ENCODE measurements at regions not wholly inside any gene's neighbourhood (a gene's known extent, or its start where the extent isn't known, plus 50 kb on each side); places are given as distances from the start of the nearest gene placed in this dataset.

DNA sequence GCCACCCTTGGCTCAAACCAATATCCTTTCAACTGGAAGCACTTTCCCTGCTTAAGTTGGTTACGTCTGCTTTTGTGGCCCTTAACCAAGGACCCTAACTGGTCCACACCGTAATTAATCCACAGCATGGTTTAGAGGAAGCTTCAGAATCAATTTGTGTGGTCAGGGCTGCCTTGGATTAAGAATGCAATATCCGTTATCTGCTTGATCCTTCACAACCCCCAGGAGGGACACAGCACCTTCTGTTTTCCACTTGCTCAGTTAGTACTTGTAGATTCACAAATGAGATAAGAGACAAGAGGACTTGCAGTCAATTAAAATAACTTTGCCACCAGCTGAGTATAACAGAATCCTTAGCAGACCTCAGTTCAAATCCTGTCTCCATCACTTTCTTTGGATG lies 56.9 kb upstream of the LRP8 start:
- TF ChIP-seq, protein P1, sequence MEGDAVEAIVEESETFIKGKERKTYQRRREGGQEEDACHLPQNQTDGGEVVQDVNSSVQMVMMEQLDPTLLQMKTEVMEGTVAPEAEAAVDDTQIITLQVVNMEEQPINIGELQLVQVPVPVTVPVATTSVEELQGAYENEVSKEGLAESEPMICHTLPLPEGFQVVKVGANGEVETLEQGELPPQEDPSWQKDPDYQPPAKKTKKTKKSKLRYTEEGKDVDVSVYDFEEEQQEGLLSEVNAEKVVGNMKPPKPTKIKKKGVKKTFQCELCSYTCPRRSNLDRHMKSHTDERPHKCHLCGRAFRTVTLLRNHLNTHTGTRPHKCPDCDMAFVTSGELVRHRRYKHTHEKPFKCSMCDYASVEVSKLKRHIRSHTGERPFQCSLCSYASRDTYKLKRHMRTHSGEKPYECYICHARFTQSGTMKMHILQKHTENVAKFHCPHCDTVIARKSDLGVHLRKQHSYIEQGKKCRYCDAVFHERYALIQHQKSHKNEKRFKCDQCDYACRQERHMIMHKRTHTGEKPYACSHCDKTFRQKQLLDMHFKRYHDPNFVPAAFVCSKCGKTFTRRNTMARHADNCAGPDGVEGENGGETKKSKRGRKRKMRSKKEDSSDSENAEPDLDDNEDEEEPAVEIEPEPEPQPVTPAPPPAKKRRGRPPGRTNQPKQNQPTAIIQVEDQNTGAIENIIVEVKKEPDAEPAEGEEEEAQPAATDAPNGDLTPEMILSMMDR (IDR thresholded peaks at IDR 0.05; ENCODE audit: control insufficient read depth, extremely low read depth, insufficient read depth) = no peak
- no peak for DNase-seq (ENCODE audit: low read depth)
- H3K4me3 ChIP-seq (ENCODE audit: low read depth, low read length) = no peak overlapping the region

DNA sequence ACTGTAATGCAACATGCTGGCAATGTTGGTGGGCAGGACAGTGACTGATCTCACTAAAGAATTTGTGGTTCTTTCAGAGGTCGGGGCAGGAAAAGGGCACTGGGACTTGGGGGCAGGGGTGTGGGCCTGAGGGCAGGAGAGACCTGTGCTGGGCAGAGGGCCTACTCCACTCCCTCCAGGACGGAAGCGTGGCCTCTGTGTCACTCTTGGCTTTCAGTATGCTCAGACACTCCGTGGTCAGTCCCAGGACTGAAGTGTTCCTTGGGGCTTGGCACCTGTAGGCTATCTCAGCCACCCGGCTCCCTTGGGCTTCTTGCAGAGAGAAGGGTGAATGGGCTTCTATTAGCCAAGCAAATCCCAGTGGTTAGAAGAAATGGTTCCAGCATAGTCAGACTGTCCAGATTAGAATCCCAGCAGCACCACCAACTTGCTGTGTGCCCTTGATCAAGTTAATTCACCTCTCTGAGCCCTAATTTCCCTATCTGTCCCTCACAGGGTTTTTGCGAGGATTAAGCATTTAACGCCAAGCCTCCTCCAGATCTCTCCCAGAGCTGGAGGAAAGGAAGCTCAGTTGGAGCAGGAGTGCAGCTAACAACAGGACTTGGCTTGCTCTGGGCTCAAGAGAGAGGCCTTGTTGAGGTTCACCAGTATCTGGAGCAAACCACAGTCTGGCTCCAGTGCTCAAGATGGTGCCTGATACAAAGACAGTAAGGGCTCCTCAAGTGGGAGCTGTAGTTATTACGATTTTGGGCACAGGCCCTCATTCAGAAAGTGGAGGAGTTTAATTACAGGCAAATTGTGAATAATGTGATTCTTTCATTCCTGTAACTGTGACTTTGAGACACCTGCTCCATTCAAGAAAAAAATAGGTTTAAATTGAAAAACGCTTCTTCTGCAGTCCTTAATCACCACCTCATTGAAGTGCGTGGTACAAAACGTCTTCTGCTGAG lies 57.7 kb upstream of the LRP8 start:
- no peak overlapping the region for H3K4me3 ChIP-seq (ENCODE audit: low read depth, low read length)
- no peak for DNase-seq (ENCODE audit: low read depth)
- TF ChIP-seq, protein P1 (IDR thresholded peaks at IDR 0.05; ENCODE audit: control insufficient read depth, extremely low read depth, insufficient read depth) = no peak

DNA sequence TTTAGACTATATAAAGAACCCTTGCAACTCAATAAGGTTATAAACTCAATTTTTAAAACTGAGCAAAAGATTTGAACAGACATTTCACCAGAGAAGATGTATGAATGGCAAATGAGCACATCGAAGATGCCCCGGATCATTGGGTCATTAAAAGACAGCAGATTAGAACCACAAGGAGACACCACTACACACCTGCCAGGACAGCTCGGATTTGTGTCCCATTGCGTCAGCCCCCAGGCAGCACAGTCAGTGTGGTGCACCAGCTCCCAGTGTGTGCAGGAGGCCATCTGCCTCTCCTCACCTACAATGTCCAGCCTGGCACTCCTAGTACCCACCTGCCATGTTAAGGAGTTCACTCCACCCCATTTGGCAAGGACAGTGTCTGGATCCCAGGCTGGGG lies 61.1 kb upstream of the LRP8 start:
- no peak for DNase-seq (ENCODE audit: low read depth)
- H3K4me3 ChIP-seq (ENCODE audit: low read depth, low read length) = no peak overlapping the region
- TF ChIP-seq, protein P1 (IDR thresholded peaks at IDR 0.05; ENCODE audit: control insufficient read depth, extremely low read depth, insufficient read depth) = no peak

DNA sequence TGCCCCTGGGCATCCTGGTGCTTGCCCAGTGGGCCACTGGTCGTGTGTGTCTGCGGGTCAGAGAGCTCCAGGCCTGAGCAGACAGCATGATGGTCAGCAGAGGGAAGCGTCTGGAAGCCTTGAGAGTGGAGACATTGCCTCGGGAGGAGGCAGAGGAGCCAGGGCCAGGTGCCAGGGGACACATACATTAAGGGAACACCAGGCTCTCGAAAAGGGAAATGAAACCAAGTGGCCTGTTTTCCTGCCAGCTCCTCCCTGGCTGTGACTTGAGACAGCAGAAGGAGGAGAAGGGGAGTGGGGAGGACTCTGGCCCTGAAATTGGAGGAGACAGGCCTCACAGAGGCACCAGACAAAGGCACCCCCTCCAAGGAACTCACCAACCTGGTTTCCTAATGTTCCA lies 62.4 kb upstream of the LRP8 start:
- peak; percentile 36 for DNase-seq (ENCODE audit: low read depth)
- TF ChIP-seq, protein P1 (IDR thresholded peaks at IDR 0.05; ENCODE audit: control insufficient read depth, extremely low read depth, insufficient read depth) = no peak
- H3K4me3 ChIP-seq (ENCODE audit: low read depth, low read length) = no peak overlapping the region

DNA sequence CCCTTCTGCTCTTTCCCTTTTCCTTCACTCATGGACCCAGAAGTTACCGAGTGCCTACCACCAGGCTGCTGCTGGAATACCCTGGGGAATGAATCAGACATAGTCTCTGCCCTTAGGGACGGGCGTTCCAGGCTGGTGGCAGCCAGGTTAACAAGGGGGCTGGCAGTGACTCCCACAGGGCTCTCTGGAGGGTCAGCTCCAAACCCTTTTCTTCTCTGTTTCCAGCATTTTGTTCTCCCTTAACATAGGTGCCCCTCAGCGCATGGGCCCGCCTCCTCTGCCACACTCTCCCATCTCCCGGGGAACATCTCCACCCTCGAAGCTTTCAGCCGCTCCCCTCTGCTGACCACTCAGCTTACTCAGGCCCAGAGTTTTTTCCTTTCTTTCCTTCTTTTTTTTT lies 62.9 kb upstream of the LRP8 start:
- TF ChIP-seq, protein P1 (IDR thresholded peaks at IDR 0.05; ENCODE audit: control insufficient read depth, extremely low read depth, insufficient read depth) = no peak
- no peak overlapping the region for H3K4me3 ChIP-seq (ENCODE audit: low read depth, low read length)
- DNase-seq (ENCODE audit: low read depth) = no peak

DNA sequence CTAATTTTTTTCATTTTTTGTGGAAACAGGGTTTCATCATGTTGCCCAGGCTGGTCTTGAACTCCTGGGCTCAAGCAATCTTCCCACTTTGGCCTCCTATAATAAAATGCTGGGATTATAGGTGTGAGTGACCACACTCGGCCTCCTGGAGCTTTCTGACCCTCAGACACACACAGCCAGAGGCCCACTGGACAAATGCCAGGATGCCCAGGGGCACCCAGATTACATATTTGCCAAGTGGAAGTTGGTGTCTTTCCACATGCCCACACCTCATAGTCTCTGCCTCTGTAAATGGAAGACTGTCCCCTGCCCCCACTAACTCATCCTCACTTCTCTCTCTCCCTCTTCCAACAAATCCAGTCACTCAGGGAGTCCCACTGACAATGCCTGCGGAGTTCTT lies 63.4 kb upstream of the LRP8 start:
- TF ChIP-seq, protein P1 (IDR thresholded peaks at IDR 0.05; ENCODE audit: control insufficient read depth, extremely low read depth, insufficient read depth) = no peak
- H3K4me3 ChIP-seq (ENCODE audit: low read depth, low read length) = no peak overlapping the region
- DNase-seq (ENCODE audit: low read depth) = no peak

DNA sequence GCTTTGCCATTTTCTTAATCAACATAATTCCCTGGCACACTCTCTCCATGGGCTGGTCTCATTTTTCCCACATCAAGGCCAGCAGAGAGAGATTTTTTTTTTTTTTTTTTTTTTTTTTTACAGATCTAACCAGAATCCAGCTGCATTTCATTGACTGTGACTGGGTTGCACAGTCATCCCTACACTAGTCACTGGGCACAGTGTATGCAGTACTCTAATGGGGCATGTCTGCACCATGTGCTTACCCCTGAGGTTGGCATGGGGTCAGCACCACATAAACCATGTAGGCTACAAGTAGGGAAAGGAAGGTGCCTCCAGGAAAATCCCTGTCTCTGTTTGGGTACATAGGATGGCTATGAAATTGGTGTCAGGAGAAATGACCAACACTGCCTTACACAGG lies 64.1 kb upstream of the LRP8 start:
- H3K4me3 ChIP-seq (ENCODE audit: low read depth, low read length) = no peak overlapping the region
- TF ChIP-seq, protein P1 (IDR thresholded peaks at IDR 0.05; ENCODE audit: control insufficient read depth, extremely low read depth, insufficient read depth) = no peak
- DNase-seq (ENCODE audit: low read depth) = no peak
